SU-DHL-6 (cell line): ENCODE measurements at regions not wholly inside any gene's neighbourhood (a gene's known extent, or its start where the extent isn't known, plus 50 kb on each side); places are given as distances from the start of the nearest gene placed in this dataset.

Source experiments
- H2AFZ ChIP-seq: fragments of 200-600 bp; sonication (generic); 2 replicates; pipeline ENCODE4 v1.6.1; 2014; ENCODE audit warnings: low read depth, mild to moderate bottlenecking, moderate library complexity, mixed read lengths, antibody characterized with exemption, low read length; ENCODE audit not compliant: severe bottlenecking
- H3F3A ChIP-seq: fragments of 200-600 bp; shearing (Covaris generic); 2 replicates; pipeline ENCODE4 v1.6.0; 2016; ENCODE audit warnings: antibody characterized with exemption, mild to moderate bottlenecking; ENCODE audit not compliant: insufficient read depth
- H3K27ac ChIP-seq: fragments of 200-600 bp; sonication (generic); 2 replicates; pipeline ENCODE4 v1.5.1; 2016; ENCODE audit warnings: low read depth, mild to moderate bottlenecking, low read length, moderate library complexity, mixed read lengths
- H3K27me3 ChIP-seq: fragments of 200-600 bp; sonication (generic), shearing (Covaris generic); 2 replicates; pipeline ENCODE4 v1.6.0; 2014; ENCODE audit warnings: mild to moderate bottlenecking, low read length
- H3K36me3 ChIP-seq: fragments of 200-600 bp; sonication (generic); 2 replicates; pipeline ENCODE4 v1.6.1; 2014; ENCODE audit warnings: mild to moderate bottlenecking, low read length, mixed read lengths
- H3K4me2 ChIP-seq: fragments of 300-600, 200-600 bp; shearing (Covaris generic), sonication (generic); 2 replicates; pipeline ENCODE4 v1.6.0; 2014; ENCODE audit warnings: low read length, low read depth, mild to moderate bottlenecking; ENCODE audit not compliant: poor library complexity, severe bottlenecking
- H3K4me3 ChIP-seq: fragments of 200-600 bp; sonication (generic); 2 replicates; pipeline ENCODE4 v1.5.1; 2014; ENCODE audit warnings: antibody characterized with exemption, low read length, mild to moderate bottlenecking, mixed read lengths; ENCODE audit not compliant: insufficient read depth, poor library complexity, severe bottlenecking
- H3K79me2 ChIP-seq: fragments of 200-600 bp; sonication (generic); 2 replicates; pipeline ENCODE4 v1.6.1; 2014; ENCODE audit warnings: mild to moderate bottlenecking, low read length, moderate library complexity; ENCODE audit not compliant: insufficient read depth
- H3K9ac ChIP-seq: fragments of 200-600 bp; sonication (generic); 2 replicates; pipeline ENCODE4 v1.7.0; 2014; ENCODE audit warnings: mild to moderate bottlenecking, low read length
- H3K9me2 ChIP-seq: fragments of 200-600 bp; sonication (generic); replicated peaks from 2 replicates; pipeline ENCODE4 v1.6.1; 2014; ENCODE audit warnings: low read length; ENCODE audit not compliant: insufficient read depth
- H3K9me3 ChIP-seq: fragments of 200-600 bp; sonication (generic); 2 replicates; pipeline ENCODE4 v1.6.1; 2014; ENCODE audit warnings: low read length, mixed read lengths; ENCODE audit not compliant: insufficient read depth
- H4K20me1 ChIP-seq: fragments of 200-600 bp; sonication (generic); 2 replicates; pipeline ENCODE4 v1.6.1; 2014; ENCODE audit warnings: low read depth, mild to moderate bottlenecking, antibody characterized with exemption, low read length, moderate library complexity, mixed read lengths
- CTCF ChIP-seq: fragments of 200-600 bp; sonication (generic); IDR thresholded peaks from one replicate; pipeline ENCODE4 v1.5.1; 2017; ENCODE audit warnings: antibody characterized with exemption, mild to moderate bottlenecking, low read length, moderate library complexity; ENCODE audit not compliant: insufficient read depth, poor library complexity, severe bottlenecking
- EZH2phosphoT487 ChIP-seq: fragments of 200-600 bp; sonication (generic), shearing (Covaris generic); conservative IDR thresholded peaks from 2 replicates; pipeline ENCODE4 v1.6.1; 2018; ENCODE audit warnings: mild to moderate bottlenecking, antibody characterized with exemption, low read length, moderate library complexity, mixed read lengths

- no peak overlapping the region for H2AFZ ChIP-seq
- no peaks in the 10 kb centered on the region for H3K9me2 ChIP-seq
- H3K9ac ChIP-seq, result no peak overlapping the region
- TF ChIP-seq EZH2phosphoT487 (no peak), CTCF (no peak)
- no peaks in the 10 kb centered on the region for H3F3A ChIP-seq
- no peaks in the 10 kb centered on the region for H4K20me1 ChIP-seq
- H3K4me3 ChIP-seq, result no peak overlapping the region
- H3K27ac ChIP-seq, result no peak overlapping the region
- H3K36me3 ChIP-seq, result no peaks in the 10 kb centered on the region
- no peaks in the 10 kb centered on the region for H3K9me3 ChIP-seq
- no peak overlapping the region for H3K4me2 ChIP-seq
- H3K27me3 ChIP-seq, result no peaks in the 10 kb centered on the region
- no peaks in the 10 kb centered on the region for H3K79me2 ChIP-seq
These were observed 528.3 kb upstream of the CFAP20DC start for GRCh38 chr3:59578129-59578528.

- no peaks in the 10 kb centered on the region for H3F3A ChIP-seq
- no peak overlapping the region for H3K4me2 ChIP-seq
- H3K27ac ChIP-seq, result no peak overlapping the region
- no peak overlapping the region for H2AFZ ChIP-seq
- H3K79me2 ChIP-seq, result no peaks in the 10 kb centered on the region
- H4K20me1 ChIP-seq, result no peaks in the 10 kb centered on the region
- H3K9me3 ChIP-seq, result no peaks in the 10 kb centered on the region
- H3K4me3 ChIP-seq, result no peak overlapping the region
- no peaks in the 10 kb centered on the region for H3K36me3 ChIP-seq
- H3K27me3 ChIP-seq, result no peaks in the 10 kb centered on the region
- H3K9me2 ChIP-seq, result no peaks in the 10 kb centered on the region
- H3K9ac ChIP-seq, result no peak overlapping the region
- TF ChIP-seq EZH2phosphoT487, result no peak
- TF ChIP-seq CTCF, result no peak
These were observed 526.8 kb upstream of the CFAP20DC start for GRCh38 chr3:59576606-59577005.

- H3K4me2 ChIP-seq, result no peak overlapping the region
- no peak overlapping the region for H3K4me3 ChIP-seq
- H3K27ac ChIP-seq, result no peak overlapping the region
- no peaks in the 10 kb centered on the region for H3K79me2 ChIP-seq
- H3K27me3 ChIP-seq, result no peaks in the 10 kb centered on the region
- H3F3A ChIP-seq, result no peaks in the 10 kb centered on the region
- no peaks in the 10 kb centered on the region for H3K9me3 ChIP-seq
- no peaks in the 10 kb centered on the region for H4K20me1 ChIP-seq
- TF ChIP-seq EZH2phosphoT487, result no peak
- peak; percentile 88 for TF ChIP-seq CTCF
- no peak overlapping the region for H3K9ac ChIP-seq
- no peaks in the 10 kb centered on the region for H3K36me3 ChIP-seq
- H3K9me2 ChIP-seq, result no peaks in the 10 kb centered on the region
- peak overlapping the region; percentile 12 for H2AFZ ChIP-seq
These were observed 525.5 kb upstream of the CFAP20DC start for GRCh38 chr3:59575113-59576001.
